DMS153 treated with DMSO at 0.1 percent for 48 hours (cell line): ENCODE measurements at regions not wholly inside any gene's neighbourhood (a gene's known extent, or its start where the extent isn't known, plus 50 kb on each side); places are given as distances from the start of the nearest gene placed in this dataset.

Experiments used
- DNase-seq: peaks from one replicate; lab custom pipeline; 2025; ENCODE audit not compliant: unreplicated experiment; lab: John Stamatoyannopoulos, UW

GRCh38 chr4:56286763-56287162, 100.5 kb downstream of the AASDH start:
- DNase-seq, result no peak

- no peak for DNase-seq
These were observed 103.9 kb downstream of the AASDH start for GRCh38 chr4:56283375-56283774.

GRCh38 chr4:56282004-56282403, 105.3 kb downstream of the AASDH start:
- DNase-seq, result no peak

DNA sequence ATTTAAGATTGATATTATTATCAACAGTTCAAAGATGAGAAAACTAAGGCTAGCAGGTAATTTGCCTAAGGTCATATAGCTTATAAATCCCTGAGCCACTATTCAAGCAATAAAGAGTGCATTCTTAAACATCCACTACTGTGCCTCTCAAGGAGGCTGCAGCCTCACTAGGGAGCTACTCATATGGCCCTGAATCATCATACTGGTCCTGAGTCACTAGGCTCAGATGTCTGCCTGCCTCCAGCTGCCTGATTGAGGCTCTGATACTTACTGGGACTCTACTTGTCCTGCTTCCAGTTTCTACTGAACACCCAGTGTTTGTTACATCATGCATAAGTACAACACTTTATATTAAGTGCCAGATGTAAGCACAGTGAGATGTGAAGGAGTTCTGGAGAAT, 110.7 kb downstream of the AASDH start:
- no peak for DNase-seq

DNA sequence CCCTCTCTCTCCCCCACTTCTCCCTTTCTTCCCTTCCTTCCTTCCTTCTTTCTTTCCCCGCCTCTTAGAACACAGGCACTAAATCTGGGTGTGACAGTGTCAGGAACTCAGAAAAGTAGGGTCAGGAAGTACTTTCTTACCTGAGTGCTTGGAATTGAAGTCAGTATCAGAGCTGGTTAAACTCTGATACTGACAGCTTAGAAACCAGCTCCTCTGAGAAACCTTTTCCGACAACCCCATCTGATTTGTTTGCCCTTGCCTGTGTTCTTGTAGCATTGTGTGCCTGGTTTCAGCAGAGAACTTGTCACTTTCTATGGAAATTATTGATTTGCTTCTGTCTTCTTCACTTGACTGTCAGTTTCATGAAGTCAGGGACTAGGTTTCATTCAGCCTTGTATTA, 113.9 kb downstream of the AASDH start:
- DNase-seq, result no peak

GRCh38 chr4:56272927-56273326, 114.4 kb downstream of the AASDH start:
- DNase-seq, result no peak

- DNase-seq, result no peak
These were observed 115.3 kb downstream of the AASDH start for GRCh38 chr4:56272003-56272402.

- DNase-seq, result no peak
These were observed 116.2 kb downstream of the AASDH start for GRCh38 chr4:56271131-56271530.

DNA sequence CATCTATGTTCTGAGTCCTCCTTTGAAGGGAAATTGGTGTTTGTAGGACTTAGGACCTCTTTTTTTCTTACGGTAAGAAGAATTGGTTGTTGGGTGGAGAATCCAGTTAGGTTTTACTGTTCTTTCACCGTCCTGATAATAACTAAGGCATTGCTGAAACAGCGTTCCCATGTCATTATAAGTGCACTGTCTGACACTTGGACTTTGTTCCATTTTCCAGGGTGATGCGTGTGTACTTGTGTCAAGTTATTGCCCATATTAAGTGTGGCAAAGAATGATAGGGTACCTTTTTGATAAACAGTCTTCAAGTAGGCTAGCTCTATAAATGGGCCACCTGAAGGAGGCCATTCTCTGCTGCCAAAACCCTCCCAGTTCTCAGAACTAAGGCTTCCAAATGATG, 119.7 kb downstream of the AASDH start:
- DNase-seq, result no peak

- no peak for DNase-seq
These were observed 122.4 kb downstream of the AASDH start for GRCh38 chr4:56264873-56265272.

DNA sequence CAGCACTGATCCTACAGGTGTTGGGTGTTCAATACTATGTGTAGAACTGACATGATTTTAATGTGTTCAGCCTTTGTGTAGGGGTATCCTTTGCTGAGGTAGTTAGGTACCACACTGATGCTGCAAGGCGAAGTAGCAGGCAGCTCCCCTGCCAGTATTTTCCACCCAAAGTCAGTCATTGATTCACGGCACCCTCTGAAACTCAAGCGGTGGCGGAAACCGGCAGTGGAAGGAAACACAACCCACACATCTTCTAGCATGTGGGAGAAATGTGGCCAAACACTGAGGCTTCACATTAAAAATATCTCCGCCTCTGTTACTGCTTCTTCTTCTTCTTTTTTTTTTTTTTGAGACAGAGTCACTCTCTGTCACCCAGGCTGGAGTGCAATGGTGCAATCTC, 126.3 kb downstream of the AASDH start:
- DNase-seq, result no peak

GRCh38 chr4:56260320-56260719, 127.0 kb downstream of the AASDH start:
- no peak for DNase-seq

DNA sequence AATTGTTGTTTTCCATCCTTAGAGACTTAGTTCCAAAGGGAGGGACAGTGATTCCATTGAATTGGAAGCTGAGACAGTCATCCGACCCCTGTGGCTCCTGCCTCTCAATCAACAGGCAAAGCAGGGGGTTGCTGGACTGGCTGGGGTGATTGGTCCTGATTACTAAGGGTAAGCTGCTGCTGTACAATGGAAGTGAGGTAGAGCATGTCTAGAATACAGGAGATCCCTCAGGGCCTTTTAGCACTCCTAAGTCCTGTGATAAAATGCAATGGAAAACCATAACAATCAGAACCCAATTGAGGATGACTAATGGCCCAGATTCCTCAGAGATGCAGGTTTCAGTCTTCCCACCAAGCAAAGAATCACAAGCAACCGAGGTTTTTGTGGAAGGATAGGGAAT, 127.6 kb downstream of the AASDH start:
- DNase-seq, result no peak

DNA sequence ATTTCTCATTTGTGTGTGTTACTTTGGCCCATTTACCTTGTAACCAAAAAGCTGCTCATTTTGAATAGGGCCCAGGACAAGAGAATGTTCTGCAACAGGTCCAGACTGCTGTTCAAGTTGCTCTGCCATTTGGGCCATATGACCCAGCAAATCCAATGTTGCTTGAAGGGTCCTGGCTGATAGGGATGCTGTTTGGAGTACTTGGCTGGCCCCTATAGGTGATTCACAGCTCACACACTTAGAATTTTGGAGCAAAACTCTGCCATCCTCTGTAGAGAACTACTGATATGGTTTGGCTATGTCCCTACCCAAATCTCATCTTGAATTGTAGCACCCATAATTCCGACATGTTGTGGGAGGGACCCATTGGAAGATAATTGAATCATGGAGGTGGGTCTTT, 131.5 kb downstream of the AASDH start:
- DNase-seq, result no peak

GRCh38 chr4:56253666-56254305, 133.5 kb downstream of the AASDH start:
- no peak for DNase-seq

DNA sequence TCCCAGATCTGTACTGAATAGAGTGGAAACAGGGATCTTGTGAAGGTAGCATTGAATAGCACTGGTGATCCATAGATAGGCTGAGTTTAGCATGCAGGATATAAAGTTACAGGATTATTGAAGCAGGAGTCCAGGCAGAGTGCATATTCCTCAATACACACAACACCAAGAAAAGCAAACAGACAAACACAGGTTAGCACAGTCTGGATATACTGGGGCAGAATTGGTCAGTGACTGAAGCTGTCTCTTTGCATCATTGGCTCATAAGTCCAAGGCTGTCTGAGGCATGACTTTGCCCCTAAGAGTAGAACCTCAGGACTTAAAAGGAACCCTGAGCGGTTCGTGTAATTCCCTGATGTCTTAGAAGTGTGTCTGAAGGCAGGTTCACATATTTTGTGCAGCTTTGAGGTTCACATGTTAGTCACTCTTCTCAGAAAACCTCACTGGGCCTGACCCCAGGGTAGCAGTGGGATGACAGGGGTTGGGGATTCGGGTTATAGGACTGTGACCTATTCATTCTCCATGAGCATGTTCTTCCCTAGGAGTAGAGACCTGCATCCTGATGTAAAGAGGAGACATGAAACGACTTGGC, 134.6 kb downstream of the AASDH start:
- no peak for DNase-seq

DNA sequence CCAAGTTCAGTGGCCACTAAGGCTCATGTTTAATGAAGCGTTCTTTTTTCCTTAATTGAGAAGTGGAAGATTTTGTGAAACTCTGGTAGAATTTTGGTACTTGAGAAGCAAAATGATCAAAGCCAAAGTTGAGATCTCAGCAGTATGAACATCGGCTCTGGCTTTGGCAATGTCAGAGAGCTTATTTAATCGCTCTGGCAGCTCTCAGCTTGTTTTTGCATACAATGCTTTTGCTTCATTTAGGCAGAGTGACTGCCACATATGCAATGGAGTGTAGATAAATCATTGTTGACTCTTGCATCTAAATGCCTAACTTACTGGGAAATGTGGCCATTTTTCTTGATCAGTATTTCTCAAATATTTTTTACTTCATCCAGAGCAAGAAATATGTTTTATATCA, 135.7 kb downstream of the AASDH start:
- no peak for DNase-seq

DNA sequence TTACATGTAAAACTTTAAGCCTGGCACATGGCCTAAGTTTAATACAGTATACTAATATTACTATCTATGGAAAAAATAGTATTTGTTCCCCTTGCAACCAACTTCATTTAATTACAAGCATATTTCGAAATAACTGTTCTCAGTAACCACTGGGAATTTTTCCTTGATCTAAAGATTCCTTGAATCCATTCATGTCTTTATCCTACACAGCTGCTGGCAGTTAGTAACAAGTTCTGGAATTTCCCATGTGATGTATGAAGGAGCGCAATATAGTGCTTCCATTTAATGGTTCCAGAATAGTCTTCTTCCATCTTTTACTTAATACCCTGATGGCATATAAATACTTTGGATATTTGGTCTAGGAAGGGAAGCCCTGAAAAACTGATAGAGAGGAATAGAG, 136.5 kb downstream of the AASDH start:
- DNase-seq, result no peak

DNA sequence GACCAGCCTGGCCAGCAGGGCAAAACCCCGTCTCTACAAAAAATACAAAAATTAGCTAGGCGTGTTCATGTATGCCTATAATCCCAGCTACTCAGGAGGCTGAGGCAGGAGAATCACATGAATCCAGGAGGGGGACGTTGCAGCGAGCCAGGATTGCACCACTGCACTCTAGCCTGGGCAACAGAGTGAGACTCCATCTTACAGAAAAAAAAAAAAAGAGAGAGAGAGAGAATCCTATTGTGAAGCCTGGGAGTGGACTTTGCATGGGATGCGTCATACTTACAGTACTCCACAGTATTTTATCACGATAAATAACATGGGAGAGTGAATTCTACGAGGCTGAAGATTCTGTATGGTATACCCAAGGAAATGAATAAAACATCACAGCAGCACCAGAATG, 139.6 kb downstream of the AASDH start:
- DNase-seq, result no peak

DNA sequence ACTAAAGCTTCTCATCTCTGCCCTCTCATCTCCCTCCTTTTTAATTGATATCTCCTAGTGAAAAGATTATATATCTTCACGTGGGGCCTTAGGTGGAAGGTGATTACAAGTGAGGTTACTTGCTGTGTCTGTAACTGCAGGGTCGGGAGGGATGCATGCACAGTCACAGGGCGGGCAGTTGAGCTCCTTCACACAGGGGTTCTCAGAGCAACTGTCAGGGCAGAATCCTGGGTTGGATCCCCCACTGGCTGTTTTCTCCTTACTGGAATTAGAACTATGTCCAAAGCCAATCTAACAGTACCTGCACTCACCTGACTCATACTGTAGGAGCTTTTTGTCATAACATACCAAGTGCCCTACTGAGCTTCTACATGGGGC, 141.1 kb downstream of the AASDH start:
- DNase-seq, result no peak

- no peak for DNase-seq
These were observed 141.6 kb downstream of the AASDH start for GRCh38 chr4:56245547-56246232.

GRCh38 chr4:56244681-56245080, 142.6 kb downstream of the AASDH start:
- no peak for DNase-seq

- DNase-seq, result no peak
These were observed 144.2 kb downstream of the AASDH start for GRCh38 chr4:56243107-56243506.
